HG03135 (cell line): ENCODE measurements at regions not wholly inside any gene's neighbourhood (a gene's known extent, or its start where the extent isn't known, plus 50 kb on each side); places are given as distances from the start of the nearest gene placed in this dataset.
"Not testable (repeated sequence)": the region's sequence is repeated elsewhere in the genome, so short reads cannot be mapped to it uniquely, and the experiment has no call there.

Experiments used
- ATAC-seq: cut with Tn5 transposase; IDR thresholded peaks from one replicate; pipeline ENCODE4 v1.9.1; 2021; ENCODE audit warnings: mild to moderate bottlenecking, moderate library complexity; ENCODE audit not compliant: unreplicated experiment

GRCh38 chr12:67484791-67485480, 163.6 kb upstream of the DYRK2 start:
- ATAC-seq = no peak

- ATAC-seq = no peak
These were observed 161.9 kb upstream of the DYRK2 start for GRCh38 chr12:67486671-67487070.

GRCh38 chr12:67488349-67488748, 160.2 kb upstream of the DYRK2 start:
- ATAC-seq = not testable (repeated sequence)

- ATAC-seq = no peak
These were observed 159.5 kb upstream of the DYRK2 start for GRCh38 chr12:67489007-67489406.

- ATAC-seq = no peak
These were observed 152.0 kb upstream of the DYRK2 start for GRCh38 chr12:67496581-67496980.

GRCh38 chr12:67498991-67499390, 149.6 kb upstream of the DYRK2 start:
- ATAC-seq = no peak

- ATAC-seq = no peak
These were observed 147.2 kb upstream of the DYRK2 start for GRCh38 chr12:67501362-67501761.

GRCh38 chr12:67504026-67504425, 144.5 kb upstream of the DYRK2 start:
- ATAC-seq = no peak

GRCh38 chr12:67506739-67507138, 141.8 kb upstream of the DYRK2 start:
- no peak for ATAC-seq

GRCh38 chr12:67508830-67509229, 139.7 kb upstream of the DYRK2 start:
- ATAC-seq = no peak

- no peak for ATAC-seq
These were observed 138.7 kb upstream of the DYRK2 start for GRCh38 chr12:67509666-67510386.

GRCh38 chr12:67512061-67512460, 136.5 kb upstream of the DYRK2 start:
- ATAC-seq = no peak

- ATAC-seq = no peak
These were observed 134.0 kb upstream of the DYRK2 start for GRCh38 chr12:67514502-67514901.

GRCh38 chr12:67515679-67516340, 132.7 kb upstream of the DYRK2 start:
- peak; percentile 85 for ATAC-seq

GRCh38 chr12:67517181-67517887, 131.2 kb upstream of the DYRK2 start:
- ATAC-seq = no peak

GRCh38 chr12:67519484-67520433, 128.8 kb upstream of the DYRK2 start:
- no peak for ATAC-seq

GRCh38 chr12:67520606-67521005, 127.9 kb upstream of the DYRK2 start:
- ATAC-seq = no peak

- no peak for ATAC-seq
These were observed 126.3 kb upstream of the DYRK2 start for GRCh38 chr12:67522222-67522621.

GRCh38 chr12:67523538-67523937, 125.0 kb upstream of the DYRK2 start:
- ATAC-seq = no peak
